ENCODE measurements at regions not wholly inside any gene's neighbourhood (a gene's known extent, or its start where the extent isn't known, plus 50 kb on each side); places are given as distances from the start of the nearest gene placed in this dataset.

DNA sequence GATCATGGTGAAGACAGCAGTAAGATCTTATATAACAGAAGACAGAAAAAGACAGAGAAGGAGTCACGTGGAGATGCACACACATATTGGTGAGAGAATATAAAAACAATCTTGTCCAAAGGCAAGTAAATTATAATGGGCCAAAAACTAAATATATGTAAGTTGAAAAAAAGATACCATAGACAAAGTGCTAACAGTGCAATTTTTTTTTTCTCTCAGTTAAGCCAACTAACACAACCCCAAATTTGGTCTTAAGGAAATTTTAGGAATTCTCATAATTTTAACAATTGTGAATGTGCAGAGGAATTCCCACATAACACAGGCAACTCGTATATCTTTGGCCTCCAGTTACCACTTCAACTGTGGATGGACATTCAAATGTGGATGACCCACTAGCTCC, 432.2 kb downstream of the SOX2 start:
- DNase-seq = no peak

DNA sequence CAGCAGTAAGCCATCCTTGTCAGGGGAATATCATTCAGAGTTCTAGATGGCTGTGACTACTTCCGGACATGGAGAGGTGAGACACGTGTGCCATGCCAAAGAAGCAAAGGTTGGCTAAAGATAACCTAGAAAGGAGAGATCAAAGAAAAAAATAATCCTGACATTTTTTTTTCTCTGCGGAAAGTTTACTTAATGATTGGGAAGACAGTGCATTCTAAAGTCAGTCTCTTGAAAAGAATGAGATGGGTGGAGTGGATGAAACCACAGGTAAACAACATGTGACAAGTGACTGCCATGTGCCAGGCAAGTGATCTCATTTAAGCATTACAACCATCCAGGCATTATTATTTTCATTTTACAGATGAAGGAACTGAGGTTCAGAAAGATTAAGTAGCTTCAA, 436.6 kb downstream of the SOX2 start:
- no peak for DNase-seq

DNA sequence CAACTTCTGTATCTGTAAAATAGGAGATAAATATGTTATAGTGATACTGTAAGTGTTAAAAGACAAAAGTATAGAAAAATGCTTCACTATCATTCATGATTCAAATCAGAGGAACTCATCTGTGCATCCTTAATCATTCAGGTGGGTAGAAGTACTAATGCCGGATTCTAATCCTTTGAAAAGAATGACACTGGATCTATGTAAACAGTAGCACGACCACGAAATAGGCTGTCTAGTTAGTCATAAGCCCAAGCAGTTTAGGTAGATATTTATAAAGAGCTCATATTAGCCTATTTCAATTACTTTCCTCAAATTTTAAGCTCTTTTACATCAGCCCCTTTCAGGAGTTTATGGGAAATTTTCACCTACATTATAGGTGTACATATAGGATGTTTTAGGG, 437.9 kb downstream of the SOX2 start:
- DNase-seq = no peak

GRCh38 chr3:182156326-182156725, 444.6 kb downstream of the SOX2 start:
- DNase-seq = peak in 1 of 2 experiments; percentile 26

GRCh38 chr3:182165234-182165633, 453.5 kb downstream of the SOX2 start:
- no peak for DNase-seq

- DNase-seq = no peak
These were observed 460.8 kb downstream of the SOX2 start for GRCh38 chr3:182172534-182172933.

DNA sequence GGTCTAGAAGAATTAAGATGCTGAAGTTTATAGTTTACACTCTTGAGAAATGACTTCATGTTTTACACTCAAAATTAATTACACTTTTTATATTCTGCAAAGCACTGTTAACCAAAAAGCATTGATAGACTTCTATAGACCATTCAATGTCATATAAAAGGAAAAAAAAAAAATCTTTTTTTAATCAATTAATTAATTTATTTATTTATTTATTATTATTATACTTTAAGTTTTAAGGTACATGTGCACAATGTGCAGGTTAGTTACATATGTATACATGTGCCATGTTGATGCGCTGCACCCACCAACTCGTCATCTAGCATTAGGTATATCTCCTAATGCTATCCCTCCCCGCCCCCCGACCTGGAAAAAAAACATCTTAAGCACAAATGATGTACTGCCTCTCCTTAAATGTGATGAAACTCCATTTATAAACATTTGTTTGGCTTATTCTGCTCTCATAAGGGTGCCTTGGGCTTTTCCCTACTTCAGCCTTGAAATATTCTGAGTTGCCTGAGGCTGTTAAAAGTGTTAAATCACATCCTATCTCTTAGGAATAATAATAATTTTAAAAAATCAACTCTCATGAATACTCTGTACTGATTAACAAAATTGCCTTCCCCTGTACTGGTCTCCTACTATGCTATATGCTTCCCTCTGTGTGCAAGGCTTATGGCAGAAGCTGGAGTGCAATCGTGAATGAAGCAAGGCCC, 466.9 kb downstream of the SOX2 start:
- no peak for DNase-seq

DNA sequence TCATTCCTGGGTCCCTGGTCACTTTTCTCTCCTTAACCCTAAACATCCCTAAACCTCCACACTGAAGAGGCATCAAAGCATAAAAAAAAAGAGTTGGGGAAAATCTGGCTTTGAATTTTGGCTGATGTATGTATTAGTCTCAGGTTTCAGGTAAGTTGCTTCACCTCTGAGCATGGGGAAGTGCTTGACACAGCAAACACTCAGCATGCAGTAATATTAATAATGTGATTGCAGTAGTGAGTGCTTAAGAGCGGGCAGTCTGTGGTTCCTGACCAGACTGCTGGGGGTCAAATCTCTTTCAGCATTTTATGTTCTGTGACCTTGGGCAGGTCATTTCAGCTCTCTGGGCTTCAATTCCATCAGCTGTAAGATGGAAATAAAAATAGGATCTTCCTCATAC, 467.9 kb downstream of the SOX2 start:
- DNase-seq = no peak

DNA sequence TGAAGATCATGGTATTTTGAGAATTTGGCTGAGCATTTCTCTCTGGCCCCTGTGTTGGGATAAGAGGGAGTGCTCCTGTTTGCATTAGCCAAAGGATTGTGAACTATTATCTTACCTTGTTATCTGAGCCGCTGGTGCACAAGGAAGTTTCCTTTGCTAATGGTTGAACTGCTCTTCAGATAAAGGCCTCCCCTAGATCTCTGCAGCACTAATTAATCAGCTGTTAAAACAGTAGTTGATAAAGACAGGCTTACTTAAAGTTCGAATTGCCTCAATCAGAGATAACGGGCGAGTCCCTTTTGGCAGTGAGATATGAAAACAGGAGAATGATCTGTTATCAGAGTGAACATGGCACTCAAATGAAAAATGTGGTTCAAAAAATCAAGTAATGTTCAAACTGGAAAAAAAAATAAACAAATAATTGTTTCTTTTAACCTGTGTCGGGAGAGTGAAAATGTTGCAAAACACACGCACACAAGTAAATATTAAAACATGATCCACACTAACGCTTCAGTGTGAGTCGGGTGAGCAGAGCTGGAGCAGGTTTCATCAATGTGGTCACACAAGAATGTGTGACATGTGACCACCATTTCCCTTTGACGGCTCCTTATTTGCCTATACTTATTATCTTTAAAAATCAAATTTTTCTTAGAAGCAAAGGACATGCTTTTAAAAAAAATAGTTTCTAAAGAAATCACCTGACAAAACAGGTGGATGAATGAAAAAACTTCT, 469.1 kb downstream of the SOX2 start:
- peak; percentile 4 to 46 for DNase-seq

DNA sequence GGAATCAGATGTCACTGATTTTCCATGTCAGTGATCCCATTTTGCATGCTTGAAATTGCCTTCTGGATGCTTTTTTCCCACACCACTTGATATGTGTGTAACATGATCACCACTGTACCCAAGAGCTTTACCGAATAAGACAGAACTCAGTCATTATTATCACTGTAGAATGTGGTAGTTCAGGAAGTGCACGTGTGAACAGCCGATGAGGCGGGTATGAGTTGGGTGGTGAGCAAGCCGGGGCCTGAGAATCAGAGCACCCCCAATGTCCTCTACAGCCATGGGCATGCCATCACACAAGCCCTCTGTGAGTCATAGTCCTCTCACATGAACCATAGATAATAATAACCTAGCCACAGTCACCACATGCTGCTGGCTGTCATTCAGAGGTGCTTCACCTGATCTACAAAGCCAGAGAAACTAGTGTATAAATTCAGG, 470.8 kb downstream of the SOX2 start:
- DNase-seq = peak; percentile 76 to 85

GRCh38 chr3:182183716-182184430, 472.1 kb downstream of the SOX2 start:
- DNase-seq = no peak

DNA sequence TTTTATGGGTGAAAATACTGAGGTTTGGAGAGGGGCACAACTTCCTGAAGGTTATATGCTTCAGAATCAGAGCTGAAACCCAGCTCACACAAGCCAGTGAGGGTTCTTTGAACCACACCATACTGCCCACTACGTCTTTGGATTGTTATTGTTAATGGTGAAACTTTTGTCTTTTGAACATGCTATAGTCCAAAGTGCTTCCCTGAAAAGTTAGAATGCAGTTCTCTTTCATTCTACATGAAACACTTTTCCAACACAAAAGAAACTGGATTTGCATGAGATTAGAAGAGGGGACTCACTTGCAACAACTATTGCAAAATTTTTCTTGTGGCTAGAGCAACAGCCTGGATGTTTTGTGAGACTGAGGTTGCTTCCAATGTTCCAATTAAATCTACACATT, 473.6 kb downstream of the SOX2 start:
- no peak for DNase-seq

DNA sequence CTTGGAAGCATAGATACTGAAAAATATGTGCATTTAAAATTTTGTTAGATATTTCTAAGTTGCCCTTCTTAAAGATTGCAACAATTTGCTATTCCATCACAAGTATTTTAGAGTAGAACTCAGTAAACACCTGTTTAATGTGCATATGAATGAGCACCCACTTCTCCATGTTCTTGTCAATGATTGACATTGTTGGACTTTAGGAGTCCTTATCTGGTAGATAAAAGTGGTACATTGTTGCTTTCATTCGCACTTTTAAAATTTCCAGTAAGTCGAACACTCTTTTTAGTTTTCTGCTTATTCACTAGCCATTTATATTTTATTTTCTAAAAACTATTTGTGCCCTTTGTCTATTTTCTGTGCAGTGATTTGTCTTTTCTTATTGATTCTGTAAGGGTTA, 478.3 kb downstream of the SOX2 start:
- no peak for DNase-seq

DNA sequence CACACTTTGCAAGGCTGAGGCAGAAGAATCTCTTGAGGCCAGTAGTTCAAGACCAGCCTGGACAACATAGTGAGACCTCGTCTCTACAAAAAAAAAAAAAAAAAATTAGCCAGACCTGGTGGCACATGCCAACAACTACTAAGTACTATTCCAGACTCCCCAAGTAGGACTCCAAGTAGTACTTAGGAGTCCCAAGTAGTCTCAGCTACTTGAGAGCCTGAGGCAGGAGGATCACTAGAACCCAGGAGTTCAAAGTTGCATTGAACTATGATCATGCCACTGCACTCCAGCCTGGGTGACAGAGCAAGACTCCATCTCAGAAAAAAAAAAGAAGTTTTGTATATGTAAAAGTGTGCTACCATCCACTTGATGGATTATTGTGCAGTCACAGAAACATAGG, 486.6 kb downstream of the SOX2 start:
- no peak for DNase-seq

DNA sequence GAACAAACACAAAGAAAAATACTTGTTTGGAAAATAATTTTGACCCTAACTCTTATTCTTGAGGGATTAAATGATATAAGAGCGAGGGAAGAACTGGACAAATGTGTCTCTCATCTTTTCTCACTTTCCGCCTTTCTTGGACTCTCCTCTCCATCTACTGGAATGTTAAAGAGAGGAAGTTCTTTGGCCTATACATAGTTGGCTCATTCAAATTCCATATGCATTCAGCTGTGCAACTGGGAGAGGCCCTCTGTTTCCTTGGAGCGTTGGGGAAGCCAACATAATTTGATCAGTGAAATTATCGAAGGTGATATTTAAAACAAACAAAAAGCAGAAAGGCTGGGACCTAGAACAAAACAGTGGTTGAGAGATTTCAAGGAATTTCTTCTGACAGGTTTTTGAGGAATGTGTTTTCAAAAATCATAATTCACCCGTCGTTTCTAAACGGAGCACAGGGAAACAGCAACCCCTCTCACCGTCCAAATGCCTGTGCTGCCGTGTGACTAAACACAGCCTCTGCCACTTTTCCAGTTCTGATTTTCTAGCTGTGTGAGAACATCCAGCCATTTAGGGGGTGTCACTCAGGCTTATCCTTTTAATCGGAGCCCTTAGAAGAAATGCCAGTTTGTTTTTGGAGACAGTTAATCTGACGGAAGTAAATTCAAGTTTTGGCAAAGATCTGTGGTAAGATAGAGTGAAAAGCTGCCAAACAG, 489.9 kb downstream of the SOX2 start:
- DNase-seq = no peak

- DNase-seq = peak; percentile 59 to 75
These were observed 500.9 kb downstream of the SOX2 start for GRCh38 chr3:182212479-182213076.

DNA sequence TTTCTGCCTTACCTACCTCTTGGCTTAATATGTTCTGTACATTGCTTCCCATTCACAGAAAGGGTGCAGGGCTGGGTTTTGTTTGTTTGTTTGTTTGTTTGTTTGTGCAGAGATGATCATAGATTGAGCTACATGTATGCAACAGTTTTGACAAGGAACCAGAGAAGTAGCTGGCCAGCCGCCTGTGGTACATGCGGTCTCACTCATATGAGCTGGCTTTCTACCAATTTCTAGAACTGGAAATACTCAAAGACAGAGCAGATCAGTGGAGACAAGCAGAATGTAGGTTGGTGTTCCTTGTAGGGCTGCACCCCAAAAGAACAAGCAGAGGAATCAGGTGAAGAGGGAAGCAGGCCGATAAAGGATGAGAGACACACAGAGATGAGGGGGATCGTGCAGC, 502.7 kb downstream of the SOX2 start:
- DNase-seq = no peak

GRCh38 chr3:182215881-182216280, 504.2 kb downstream of the SOX2 start:
- no peak for DNase-seq

DNA sequence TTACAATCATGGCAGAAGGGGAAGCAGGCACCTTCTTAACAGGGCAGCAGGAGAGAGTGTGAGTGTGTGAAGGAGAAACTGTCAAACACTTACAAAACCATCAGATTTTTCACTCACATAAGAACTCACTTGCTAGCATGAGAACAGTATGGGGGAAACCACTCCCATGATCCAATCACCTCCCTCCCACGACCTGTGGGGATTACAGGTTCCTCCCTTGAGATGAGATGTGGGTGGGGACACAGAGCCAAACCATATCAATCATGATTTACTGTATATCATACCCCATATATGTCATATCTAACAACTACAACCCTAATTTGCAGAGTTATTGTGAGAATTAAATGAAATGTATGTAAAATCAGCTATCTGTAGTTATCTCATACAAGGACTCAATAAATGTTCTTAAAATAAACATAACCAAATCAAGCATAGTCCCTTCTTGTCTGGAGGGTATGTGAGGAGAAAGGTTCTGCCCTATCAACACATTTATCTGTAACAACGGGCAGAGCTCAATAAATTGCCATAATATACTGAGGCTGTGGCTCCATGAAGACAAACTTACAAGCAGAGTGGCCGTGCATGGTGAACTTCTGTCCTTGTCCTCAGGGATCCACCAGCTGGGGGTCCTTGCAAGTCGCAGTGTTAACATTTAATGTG, 504.7 kb downstream of the SOX2 start:
- no peak for DNase-seq

DNA sequence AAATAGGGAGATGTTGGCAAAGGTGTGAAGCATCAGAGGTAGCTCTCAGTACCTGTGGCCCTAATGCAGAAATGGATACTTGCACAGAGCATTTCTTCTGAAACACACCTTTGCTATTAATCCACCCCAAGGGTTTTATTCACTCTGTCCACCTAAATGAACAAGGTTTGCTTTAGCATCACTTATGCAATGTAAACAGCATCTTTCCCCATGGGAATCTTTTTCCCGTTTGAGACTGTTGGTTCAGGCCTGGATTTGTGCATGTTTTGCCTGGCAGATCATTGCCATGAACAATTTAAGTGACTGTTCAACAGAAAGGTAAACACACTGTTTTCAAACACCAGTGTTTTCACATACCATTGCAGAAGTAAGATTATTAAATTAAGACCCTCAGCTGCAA, 508.3 kb downstream of the SOX2 start:
- DNase-seq = peak in 1 of 2 experiments; percentile 67

DNA sequence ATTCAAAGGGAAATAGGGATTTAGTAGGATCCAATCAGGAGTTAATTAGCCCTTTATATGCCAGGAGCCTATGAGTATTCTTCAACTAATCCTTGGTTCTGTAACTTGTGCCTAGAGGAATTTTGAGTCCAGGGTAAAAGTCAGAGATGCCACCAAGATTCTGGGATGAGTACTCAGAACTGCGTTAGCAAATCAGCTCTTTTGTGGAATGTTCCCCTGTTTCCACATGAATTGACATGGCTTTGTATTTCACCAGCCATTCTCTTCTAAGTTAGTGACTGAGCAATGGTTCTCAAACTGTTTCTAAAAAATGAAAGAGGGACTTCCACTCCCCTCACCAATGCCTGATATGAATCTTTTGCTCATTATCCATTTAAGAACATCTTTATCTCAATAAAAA, 508.7 kb downstream of the SOX2 start:
- DNase-seq = no peak

DNA sequence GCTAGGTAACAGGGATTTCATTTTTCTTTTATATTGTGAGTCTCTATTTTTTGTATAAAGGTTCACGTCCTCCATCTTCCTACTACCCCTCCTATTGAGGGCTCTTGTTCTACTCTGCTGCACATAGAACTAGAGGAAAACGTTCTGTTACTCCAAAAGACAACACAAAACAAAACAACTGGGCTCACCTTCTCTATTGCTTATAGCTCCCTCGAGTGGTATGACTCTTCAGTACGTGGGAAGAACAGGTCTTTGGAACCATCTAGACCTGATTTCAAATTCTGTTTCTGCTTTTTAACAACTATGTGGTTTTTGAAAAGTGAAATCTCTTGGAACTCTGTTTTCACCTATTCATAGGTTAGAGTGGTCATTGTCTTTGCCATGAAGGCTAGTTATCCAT, 515.3 kb downstream of the SOX2 start:
- DNase-seq = no peak

All from NCI-H526 (cell line).